ENCODE measurements at regions not wholly inside any gene's neighbourhood (a gene's known extent, or its start where the extent isn't known, plus 50 kb on each side); places are given as distances from the start of the nearest gene placed in this dataset.

GRCh38 chrX:16461968-16462367, 188.0 kb upstream of the S100G start:
- TF ChIP-seq, protein P1, sequence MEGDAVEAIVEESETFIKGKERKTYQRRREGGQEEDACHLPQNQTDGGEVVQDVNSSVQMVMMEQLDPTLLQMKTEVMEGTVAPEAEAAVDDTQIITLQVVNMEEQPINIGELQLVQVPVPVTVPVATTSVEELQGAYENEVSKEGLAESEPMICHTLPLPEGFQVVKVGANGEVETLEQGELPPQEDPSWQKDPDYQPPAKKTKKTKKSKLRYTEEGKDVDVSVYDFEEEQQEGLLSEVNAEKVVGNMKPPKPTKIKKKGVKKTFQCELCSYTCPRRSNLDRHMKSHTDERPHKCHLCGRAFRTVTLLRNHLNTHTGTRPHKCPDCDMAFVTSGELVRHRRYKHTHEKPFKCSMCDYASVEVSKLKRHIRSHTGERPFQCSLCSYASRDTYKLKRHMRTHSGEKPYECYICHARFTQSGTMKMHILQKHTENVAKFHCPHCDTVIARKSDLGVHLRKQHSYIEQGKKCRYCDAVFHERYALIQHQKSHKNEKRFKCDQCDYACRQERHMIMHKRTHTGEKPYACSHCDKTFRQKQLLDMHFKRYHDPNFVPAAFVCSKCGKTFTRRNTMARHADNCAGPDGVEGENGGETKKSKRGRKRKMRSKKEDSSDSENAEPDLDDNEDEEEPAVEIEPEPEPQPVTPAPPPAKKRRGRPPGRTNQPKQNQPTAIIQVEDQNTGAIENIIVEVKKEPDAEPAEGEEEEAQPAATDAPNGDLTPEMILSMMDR (IDR thresholded peaks at IDR 0.05), result no peak
- no peak for TF ChIP-seq POLR2AphosphoS5 (IDR thresholded peaks at IDR 0.05; ENCODE audit: insufficient read depth in 1 of 2, low read depth in 1 of 2)
- no peak for TF ChIP-seq POLR2A (IDR thresholded peaks at IDR 0.05)

Measured in vagina (tissue), 2 donors.